ENCODE measurements at regions not wholly inside any gene's neighbourhood (a gene's known extent, or its start where the extent isn't known, plus 50 kb on each side); places are given as distances from the start of the nearest gene placed in this dataset.
"Not testable (repeated sequence)": the region's sequence is repeated elsewhere in the genome, so short reads cannot be mapped to it uniquely, and the experiment has no call there.

- peak; percentile 74 for DNase-seq
Measured at GRCh38 chr17:30731210-30732132, 93.0 kb downstream of the CRLF3 start.

GRCh38 chr17:30730837-30731209 lies 93.7 kb downstream of the CRLF3 start:
- DNase-seq, result not testable (repeated sequence)

DNA sequence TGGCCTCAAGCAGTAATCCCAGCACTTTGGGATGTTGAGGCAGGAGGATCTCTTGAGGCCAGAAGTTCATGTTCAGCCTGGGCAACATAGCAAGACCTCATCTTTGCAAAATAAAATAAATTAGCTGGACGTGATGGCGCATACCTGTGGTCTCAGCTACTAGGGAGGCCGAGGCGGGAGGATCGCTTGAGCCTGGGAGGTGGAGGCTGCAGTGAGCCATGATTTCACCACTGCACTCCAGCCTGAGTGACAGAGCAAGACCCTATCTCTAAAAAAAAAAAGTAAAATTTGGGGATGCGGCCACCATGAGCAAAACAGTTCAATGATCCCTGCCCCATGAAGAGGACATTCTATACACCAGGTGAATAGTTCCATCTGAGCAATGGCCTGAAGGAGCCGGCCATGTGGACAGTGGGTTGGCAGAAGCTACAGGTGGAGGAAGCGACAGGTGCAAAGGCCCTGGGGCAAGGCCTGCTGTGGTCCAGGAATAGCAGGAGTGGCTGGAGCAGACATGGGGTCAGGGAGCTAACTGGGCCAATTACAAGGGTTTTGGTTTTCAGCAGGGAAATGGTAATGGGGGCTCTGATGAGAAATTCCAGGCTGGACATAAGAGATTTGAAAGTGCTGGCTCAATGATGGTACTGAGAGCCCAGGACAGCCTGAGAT lies 94.2 kb downstream of the CRLF3 start:
- DNase-seq, result not testable (repeated sequence)

DNA sequence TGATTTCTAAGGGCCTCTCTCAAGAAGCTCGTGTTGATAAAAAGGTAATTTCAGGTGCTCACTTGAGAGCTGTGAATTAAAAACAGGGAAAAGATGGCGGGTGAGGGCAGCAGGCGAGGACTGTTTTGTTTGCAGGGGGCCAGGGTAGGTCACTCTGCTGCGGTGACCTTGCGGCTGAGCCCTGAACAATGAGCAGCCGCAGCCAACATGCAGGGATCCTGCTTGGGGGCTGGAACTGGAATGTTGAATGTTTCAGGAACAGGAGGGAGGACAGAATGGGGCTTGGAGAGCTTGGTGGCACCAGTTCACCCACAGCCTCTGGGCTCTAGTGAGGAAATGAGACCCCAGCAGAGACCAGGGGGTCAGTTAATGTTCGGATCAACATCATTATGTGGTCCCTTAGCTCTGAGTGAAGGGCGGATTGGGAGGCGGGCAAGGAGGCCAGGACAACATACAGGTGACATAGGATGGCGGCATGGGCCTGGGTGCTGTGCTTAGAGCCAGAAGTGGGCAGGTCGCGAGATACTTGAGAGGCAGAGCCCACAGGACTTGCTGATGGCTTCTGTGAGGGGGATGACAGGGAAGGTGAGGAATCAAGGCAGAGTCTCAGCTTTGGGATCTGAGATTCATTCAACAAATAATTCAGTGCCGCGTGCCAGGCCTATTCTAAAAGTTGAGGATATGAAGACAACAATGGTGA lies 94.9 kb downstream of the CRLF3 start:
- DNase-seq, result not testable (repeated sequence)

DNA sequence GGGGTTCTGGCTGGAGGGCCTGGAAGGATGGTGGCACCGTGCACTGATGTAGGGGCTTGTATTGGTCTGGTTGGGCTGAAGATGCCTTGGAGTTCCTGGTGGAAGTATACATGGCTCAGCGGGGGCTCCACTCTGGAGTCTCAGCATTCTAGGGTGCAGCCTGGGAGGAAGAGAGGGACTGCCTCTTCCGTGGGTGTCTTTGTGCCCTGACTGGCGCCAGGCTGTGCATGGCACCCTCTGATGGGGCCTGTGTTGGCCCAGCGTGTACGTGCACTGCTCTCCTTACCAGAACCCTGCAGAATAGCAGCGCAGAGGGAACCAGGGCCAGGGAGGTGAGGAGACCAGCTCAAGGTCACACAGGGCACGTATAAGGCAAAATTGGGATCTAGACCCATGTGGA lies 97.0 kb downstream of the CRLF3 start:
- DNase-seq, result not testable (repeated sequence)

DNA sequence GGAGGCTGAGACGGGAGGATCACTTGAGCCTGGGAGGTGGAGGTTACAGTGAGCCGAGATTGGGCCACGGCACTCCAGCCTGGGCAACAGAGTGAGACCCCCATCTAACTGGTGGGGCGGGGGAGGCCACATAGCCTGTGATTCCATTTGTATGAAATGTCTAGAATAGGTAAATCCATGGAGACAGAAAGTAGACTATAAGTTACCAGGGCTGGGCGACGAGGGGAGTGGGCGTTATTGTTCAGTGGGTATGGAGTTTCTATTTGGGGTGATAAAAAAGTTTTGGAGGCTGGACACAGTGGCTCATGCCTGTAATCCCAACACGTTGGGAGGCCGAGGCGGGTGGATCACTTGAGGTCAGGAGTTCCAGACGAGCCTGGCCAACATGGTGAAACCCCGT lies 97.8 kb downstream of the CRLF3 start:
- DNase-seq, result not testable (repeated sequence)

- not testable (repeated sequence) for DNase-seq
Measured at GRCh38 chr17:30726310-30726709, 98.2 kb downstream of the CRLF3 start.

DNA sequence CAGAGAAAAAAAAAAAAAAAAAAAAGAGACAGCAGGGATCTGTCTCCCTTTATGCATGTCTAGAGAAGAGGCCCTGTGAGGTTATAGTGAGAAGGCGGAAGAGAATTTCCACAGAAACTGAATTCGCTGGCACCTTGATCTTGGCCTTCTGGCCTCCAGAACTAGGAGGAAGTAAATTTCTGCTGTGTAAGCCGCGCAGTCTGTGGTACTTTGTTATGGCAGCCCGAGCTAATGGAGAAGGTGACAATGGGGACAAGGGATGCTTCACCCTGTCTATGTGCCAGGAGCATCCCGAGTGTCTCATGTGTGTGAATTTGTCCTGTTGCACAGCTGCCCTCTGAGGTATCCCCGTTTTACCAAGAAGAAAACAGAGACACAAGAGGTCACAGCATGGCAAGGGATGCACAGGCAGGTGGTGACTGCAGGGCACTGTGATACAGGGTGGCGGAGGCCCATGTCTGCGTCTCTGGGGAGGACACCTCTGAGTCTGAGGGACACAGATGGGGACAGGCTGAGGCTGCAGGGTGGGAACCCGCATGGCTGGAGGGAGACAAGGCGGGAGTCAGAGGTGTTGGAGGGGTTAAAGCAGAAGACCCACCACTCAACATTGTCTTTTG lies 100.3 kb downstream of the CRLF3 start:
- DNase-seq, result not testable (repeated sequence)

- not testable (repeated sequence) for DNase-seq
Measured at GRCh38 chr17:30722114-30722780, 102.2 kb downstream of the CRLF3 start.

GRCh38 chr17:30720971-30721370 lies 103.5 kb downstream of the CRLF3 start:
- not testable (repeated sequence) for DNase-seq

DNA sequence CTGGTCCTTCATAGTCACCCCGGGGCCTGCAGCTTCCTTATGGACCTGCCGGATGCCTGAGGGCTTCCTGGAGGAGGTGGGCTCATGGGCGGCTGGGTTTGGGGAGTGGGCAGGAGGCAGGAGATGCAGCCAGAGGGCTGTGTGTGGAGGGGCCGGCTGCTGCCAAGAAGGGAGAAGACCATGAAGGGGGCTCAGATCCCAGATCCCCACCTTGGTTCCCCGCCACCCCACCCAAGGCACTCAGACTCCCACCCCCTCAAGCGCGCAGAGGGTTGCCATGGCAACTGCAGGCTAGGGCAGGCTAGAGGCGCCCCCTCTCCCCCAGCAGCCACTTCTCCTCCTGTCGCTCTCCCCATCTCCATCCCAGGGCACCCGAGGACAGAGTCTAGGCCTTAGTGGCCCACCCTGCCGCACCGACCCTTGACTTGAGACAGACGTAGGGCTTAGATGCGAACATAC lies 104.5 kb downstream of the CRLF3 start:
- DNase-seq, result no peak

DNA sequence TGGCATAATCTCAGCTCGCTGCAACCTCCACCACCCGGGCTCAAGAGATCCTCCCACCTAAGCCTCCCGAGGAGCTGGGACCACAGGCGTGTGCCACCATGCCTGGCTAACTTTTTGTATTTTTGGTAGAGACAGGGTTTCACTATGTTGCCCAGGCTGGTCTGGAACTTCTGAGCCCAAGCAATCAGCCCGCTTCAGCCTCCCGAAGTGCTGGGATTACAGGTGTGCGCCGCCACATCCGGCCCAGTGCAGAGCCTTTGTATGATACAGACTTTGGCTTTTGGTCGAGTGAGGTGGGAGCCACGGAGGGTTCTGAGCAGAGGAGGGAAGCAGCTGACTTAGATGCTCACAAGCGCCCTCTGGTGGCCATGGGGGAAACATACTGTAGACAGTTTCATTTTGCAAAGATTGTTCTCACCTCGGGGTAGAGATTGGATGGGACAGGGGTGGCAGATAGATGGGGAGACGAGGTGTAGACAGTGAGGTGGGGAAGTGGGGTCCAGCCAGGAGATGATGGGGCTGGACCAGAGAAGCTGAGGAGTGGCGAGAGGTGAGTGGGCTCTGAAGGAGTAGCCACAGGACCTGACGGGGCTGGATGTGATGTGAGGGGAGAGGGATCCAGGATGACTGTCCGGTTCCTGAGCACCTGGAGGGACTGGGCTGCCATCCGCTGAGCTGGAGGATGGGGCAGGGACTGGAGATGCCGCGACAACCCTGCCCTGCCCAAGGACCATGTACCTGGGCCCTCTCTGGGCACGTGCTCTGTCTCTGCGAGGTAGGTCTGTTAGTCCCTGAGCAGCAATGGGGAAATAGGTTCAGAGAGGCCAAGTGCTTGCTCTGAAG lies 105.1 kb downstream of the CRLF3 start:
- DNase-seq, result peak; percentile 67

GRCh38 chr17:30718691-30719090 lies 105.8 kb downstream of the CRLF3 start:
- DNase-seq, result not testable (repeated sequence)

DNA sequence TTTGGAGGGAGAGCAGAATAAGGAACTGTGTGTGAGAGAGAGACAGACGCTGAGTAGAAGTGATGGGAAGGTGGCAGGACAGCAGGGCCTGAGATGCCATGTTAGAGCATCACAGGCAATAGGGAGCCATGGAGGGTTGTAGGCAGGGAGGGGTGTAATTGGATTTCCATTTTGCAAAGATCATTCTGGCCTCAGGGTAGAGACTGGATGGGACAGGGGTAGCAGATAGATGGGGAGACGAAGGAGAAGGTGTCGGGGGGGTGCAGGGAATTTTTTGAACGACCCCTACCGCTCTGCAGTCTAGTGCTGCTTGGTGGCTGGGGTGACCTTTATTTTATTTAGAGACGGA lies 106.4 kb downstream of the CRLF3 start:
- not testable (repeated sequence) for DNase-seq

DNA sequence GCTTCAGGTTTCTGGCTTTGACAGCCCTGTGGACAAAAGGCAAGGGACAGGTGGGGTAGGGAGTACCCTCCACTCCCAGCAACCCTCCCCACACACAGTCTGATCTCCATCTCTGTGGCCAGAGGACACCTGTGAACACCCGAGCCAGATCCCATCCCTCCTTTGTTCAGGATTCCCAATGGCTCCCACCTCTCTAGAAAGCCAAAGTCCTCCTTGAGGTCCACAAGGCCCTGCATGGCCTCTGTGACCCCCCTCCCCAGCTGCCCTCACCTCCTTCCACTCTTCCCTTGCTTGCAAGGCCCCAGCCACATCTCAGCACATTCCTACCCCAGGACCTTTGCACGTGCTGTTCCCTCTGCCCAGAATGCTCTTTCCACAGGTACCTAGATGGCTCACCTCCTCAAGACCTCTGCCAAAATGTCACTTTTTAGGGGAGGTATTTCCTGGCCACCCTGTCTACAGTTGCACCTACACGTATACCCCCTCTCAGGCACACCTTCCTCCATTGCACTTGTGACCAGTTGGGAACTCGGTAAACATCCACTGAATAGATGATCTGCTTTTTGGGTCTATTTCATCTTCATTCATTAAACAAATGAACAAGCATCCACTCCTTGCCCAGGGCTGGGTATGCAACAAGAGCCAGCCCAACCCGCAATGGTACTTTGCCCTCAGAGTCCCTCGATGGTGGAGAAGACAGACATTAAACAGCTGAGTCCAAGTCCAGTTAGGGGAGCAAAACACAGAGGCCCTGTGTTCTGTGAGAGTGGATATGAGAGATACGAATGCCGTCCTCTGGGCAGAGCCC lies 107.0 kb downstream of the CRLF3 start:
- no peak for DNase-seq

GRCh38 chr17:30716461-30717290 lies 107.8 kb downstream of the CRLF3 start:
- no peak for DNase-seq

GRCh38 chr17:30714825-30715622 lies 109.5 kb downstream of the CRLF3 start:
- DNase-seq, result peak; percentile 23

DNA sequence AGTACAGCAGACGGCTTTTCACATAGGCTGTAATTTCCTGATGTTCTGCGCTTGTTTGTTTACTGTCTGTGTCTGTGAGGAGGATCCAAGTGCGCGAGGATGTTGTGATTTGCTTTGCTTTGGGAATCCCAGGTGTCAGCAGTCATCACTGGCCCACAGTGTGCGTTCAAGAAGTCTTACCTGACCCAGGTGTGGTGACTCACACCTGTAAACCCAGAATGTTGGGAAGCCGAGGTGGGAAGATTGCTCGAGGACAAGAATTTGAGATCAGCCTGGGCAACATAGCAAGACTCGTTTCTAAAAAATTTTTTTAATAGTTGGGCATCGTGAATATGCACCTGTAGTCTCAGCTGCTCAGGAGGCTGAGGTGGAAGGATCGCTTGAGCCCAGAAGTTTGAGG lies 110.7 kb downstream of the CRLF3 start:
- DNase-seq, result not testable (repeated sequence)

DNA sequence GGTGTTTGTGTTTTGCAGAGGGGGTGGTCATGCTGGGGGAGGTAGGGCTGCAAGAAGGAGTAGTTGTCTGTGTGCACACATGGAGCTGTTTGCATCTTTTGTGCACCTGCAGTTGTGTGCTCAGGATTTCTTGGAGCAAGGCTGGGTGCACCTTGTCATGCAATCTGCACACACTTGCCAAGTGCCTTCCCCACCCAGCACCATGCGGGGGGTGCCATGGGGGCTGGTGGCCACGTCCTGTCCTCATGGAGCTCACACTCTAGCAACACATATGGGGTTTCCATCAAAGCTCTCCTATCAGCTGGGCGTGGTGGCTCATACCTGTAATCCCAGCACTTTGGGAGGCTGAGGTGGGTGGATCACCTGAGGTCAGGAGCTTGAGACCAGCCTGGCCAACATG lies 111.6 kb downstream of the CRLF3 start:
- DNase-seq, result not testable (repeated sequence)
